ENCODE measurements at regions not wholly inside any gene's neighbourhood (a gene's known extent, or its start where the extent isn't known, plus 50 kb on each side); places are given as distances from the start of the nearest gene placed in this dataset.

GRCh38 chr21:35220301-35220700 lies 171.2 kb upstream of the RUNX1 start:
- Histone ChIP-seq H3K27ac (ENCODE audit: extremely low read depth, low read depth, low read length) (no peak overlapping the region), H3K9me3 (ENCODE audit: control insufficient read depth, insufficient read depth, low read depth, low read length) (no peaks in the 10 kb centered on the region), H3K4me3 (ENCODE audit: low read depth, low read length) (no peak overlapping the region), H3K36me3 (ENCODE audit: control insufficient read depth in 2 of 2, insufficient read depth in 1 of 2, low read length in 2 of 2) (no peaks in the 10 kb centered on the region), H3K4me1 (ENCODE audit: control insufficient read depth, insufficient read depth, low read length) (no peaks in the 10 kb centered on the region)
- TF ChIP-seq, protein P1, sequence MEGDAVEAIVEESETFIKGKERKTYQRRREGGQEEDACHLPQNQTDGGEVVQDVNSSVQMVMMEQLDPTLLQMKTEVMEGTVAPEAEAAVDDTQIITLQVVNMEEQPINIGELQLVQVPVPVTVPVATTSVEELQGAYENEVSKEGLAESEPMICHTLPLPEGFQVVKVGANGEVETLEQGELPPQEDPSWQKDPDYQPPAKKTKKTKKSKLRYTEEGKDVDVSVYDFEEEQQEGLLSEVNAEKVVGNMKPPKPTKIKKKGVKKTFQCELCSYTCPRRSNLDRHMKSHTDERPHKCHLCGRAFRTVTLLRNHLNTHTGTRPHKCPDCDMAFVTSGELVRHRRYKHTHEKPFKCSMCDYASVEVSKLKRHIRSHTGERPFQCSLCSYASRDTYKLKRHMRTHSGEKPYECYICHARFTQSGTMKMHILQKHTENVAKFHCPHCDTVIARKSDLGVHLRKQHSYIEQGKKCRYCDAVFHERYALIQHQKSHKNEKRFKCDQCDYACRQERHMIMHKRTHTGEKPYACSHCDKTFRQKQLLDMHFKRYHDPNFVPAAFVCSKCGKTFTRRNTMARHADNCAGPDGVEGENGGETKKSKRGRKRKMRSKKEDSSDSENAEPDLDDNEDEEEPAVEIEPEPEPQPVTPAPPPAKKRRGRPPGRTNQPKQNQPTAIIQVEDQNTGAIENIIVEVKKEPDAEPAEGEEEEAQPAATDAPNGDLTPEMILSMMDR (tag by site-specific recombination; IDR thresholded peaks at IDR 0.05) = no peak
- TF ChIP-seq, protein P2, sequence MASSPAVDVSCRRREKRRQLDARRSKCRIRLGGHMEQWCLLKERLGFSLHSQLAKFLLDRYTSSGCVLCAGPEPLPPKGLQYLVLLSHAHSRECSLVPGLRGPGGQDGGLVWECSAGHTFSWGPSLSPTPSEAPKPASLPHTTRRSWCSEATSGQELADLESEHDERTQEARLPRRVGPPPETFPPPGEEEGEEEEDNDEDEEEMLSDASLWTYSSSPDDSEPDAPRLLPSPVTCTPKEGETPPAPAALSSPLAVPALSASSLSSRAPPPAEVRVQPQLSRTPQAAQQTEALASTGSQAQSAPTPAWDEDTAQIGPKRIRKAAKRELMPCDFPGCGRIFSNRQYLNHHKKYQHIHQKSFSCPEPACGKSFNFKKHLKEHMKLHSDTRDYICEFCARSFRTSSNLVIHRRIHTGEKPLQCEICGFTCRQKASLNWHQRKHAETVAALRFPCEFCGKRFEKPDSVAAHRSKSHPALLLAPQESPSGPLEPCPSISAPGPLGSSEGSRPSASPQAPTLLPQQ (tag by site-specific recombination; IDR thresholded peaks at IDR 0.05) = no peak
- TF ChIP-seq ZNF26 (tag by site-specific recombination; IDR thresholded peaks at IDR 0.05) (no peak), ZNF223 (tag by site-specific recombination; IDR thresholded peaks at IDR 0.05) (no peak), ZBTB21 (tag by site-specific recombination; IDR thresholded peaks at IDR 0.05) (no peak), ZNF324 (tag by site-specific recombination; IDR thresholded peaks at IDR 0.05) (no peak), MZF1 (tag by site-specific recombination; IDR thresholded peaks at IDR 0.05; ENCODE audit: borderline replicate concordance) (no peak), TCF7L2 (IDR thresholded peaks at IDR 0.05; ENCODE audit: borderline replicate concordance, low read depth, low read length) (no peak), ZNF626 (tag by site-specific recombination; IDR thresholded peaks at IDR 0.05) (no peak), ZNF391 (tag by site-specific recombination; IDR thresholded peaks at IDR 0.05; ENCODE audit: borderline replicate concordance, low read depth) (no peak), ZNF791 (tag by site-specific recombination; IDR thresholded peaks at IDR 0.05) (no peak), ZNF837 (tag by site-specific recombination; IDR thresholded peaks at IDR 0.05) (no peak), YY1 (tag by site-specific recombination; IDR thresholded peaks at IDR 0.05) (no peak)
- TF ChIP-seq, protein P3, sequence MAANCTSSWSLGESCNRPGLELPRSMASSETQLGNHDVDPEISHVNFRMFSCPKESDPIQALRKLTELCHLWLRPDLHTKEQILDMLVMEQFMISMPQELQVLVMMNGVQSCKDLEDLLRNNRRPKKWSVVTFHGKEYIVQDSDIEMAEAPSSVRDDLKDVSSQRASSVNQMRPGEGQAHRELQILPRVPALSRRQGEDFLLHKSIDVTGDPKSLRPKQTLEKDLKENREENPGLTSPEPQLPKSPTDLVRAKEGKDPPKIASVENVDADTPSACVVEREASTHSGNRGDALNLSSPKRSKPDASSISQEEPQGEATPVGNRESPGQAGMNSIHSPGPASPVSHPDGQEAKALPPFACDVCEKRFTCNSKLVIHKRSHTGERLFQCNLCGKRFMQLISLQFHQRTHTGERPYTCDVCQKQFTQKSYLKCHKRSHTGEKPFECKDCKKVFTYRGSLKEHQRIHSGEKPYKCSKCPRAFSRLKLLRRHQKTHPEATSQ (tag by site-specific recombination; IDR thresholded peaks at IDR 0.05) = no peak
- TF ChIP-seq, protein P4, sequence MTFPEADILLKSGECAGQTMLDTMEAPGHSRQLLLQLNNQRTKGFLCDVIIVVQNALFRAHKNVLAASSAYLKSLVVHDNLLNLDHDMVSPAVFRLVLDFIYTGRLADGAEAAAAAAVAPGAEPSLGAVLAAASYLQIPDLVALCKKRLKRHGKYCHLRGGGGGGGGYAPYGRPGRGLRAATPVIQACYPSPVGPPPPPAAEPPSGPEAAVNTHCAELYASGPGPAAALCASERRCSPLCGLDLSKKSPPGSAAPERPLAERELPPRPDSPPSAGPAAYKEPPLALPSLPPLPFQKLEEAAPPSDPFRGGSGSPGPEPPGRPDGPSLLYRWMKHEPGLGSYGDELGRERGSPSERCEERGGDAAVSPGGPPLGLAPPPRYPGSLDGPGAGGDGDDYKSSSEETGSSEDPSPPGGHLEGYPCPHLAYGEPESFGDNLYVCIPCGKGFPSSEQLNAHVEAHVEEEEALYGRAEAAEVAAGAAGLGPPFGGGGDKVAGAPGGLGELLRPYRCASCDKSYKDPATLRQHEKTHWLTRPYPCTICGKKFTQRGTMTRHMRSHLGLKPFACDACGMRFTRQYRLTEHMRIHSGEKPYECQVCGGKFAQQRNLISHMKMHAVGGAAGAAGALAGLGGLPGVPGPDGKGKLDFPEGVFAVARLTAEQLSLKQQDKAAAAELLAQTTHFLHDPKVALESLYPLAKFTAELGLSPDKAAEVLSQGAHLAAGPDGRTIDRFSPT (tag by site-specific recombination; IDR thresholded peaks at IDR 0.05) = no peak
- POLR2A ChIA-PET = no interaction called here
- CTCF ChIA-PET = interaction anchor here (0.7 kb wide), 1 partner anchor 763 kb away, joined by 5 read pairs; no protein-coding TSS in a partner anchor

DNA sequence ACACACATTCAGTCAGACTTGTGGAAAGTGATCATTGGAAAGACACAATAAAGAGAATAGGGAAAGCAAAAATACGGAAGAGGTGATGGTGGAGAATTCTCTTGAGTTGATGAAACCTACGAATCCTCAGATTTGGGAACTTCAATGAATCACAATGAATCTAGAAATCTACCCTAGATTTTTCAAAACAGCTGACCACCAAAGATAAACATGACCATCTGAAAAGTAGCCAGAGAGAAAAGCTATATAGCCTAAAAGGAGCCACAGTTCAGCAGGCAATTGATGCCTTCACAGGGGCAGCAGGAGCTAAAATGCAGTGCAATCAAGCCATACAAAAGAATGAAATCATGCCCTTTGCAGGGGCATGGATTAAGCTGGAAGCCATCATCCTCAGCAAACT lies 170.6 kb upstream of the RUNX1 start:
- no peaks in the 10 kb centered on the region for H3K4me1 ChIP-seq (ENCODE audit: control insufficient read depth, insufficient read depth, low read length)
- H3K4me3 ChIP-seq (ENCODE audit: low read depth, low read length) = no peak overlapping the region
- ChIA-PET CTCF (no interaction called here), POLR2A (no interaction called here)
- no peaks in the 10 kb centered on the region for H3K9me3 ChIP-seq (ENCODE audit: control insufficient read depth, insufficient read depth, low read depth, low read length)
- no peak overlapping the region for H3K27ac ChIP-seq (ENCODE audit: extremely low read depth, low read depth, low read length)
- H3K36me3 ChIP-seq (ENCODE audit: control insufficient read depth in 2 of 2, insufficient read depth in 1 of 2, low read length in 2 of 2) = no peaks in the 10 kb centered on the region
- no peak for TF ChIP-seq ZXDB (tag by site-specific recombination; IDR thresholded peaks at IDR 0.05)
- no peak for TF ChIP-seq SP2 (tag by site-specific recombination; IDR thresholded peaks at IDR 0.05)
- TF ChIP-seq ZNF155 (tag by site-specific recombination; IDR thresholded peaks at IDR 0.05) = no peak
- no peak for TF ChIP-seq ZNF394 (tag by site-specific recombination; IDR thresholded peaks at IDR 0.05; ENCODE audit: borderline replicate concordance)
- no peak for TF ChIP-seq ZNF701 (tag by site-specific recombination; IDR thresholded peaks at IDR 0.05)
- TF ChIP-seq ELK4 (IDR thresholded peaks at IDR 0.05; ENCODE audit: borderline replicate concordance, low read depth, low read length) = no peak
- TF ChIP-seq GLIS2 (tag by site-specific recombination; IDR thresholded peaks at IDR 0.05) = no peak

Measured in HEK293 (cell line).